ENCODE measurements at regions not wholly inside any gene's neighbourhood (a gene's known extent, or its start where the extent isn't known, plus 50 kb on each side); places are given as distances from the start of the nearest gene placed in this dataset.

GRCh38 chr13:22270881-22271280 is 600.0 kb downstream of the FGF9 start:
- ChIA-PET POLR2A (no interaction called here), CTCF (no interaction called here)
- TF ChIP-seq MAX (IDR thresholded peaks at IDR 0.05; ENCODE audit: insufficient read depth, insufficient read length), result no peak
- no peak for TF ChIP-seq MYC (IDR thresholded peaks at IDR 0.05; ENCODE audit: low read depth, low read length)
- no peak for TF ChIP-seq POLR2AphosphoS5 (IDR thresholded peaks at IDR 0.05; ENCODE audit: insufficient read depth, low read depth, low read length)
- no peak for TF ChIP-seq GATA2 (IDR thresholded peaks at IDR 0.05; ENCODE audit: insufficient read depth, insufficient read length, low read depth, low read length)
- TF ChIP-seq EZH2 (IDR thresholded peaks at IDR 0.05; ENCODE audit: borderline replicate concordance, low read depth, low read length, severe bottlenecking), result no peak
- no peak for TF ChIP-seq CTCF (IDR thresholded peaks at IDR 0.05; ENCODE audit: extremely low read depth in 1 of 2, insufficient read depth in 1 of 2, low read depth in 1 of 2, low read length in 2 of 2)
- TF ChIP-seq JUN (IDR thresholded peaks at IDR 0.05; ENCODE audit: borderline replicate concordance, insufficient read depth, insufficient read length, low read depth), result no peak
- no peak for TF ChIP-seq FOS (IDR thresholded peaks at IDR 0.05; ENCODE audit: borderline replicate concordance, insufficient read depth, low read length)
- TF ChIP-seq POLR2A (IDR thresholded peaks at IDR 0.05; ENCODE audit: low read depth, low read length), result no peak

More at GRCh38 chr13:22270881-22271280, 600.0 kb downstream of the FGF9 start:
- Histone ChIP-seq H3K9me3 (replicated peaks; ENCODE audit: control insufficient read depth, insufficient read depth, low read length) (peaks cover 4% of the 10 kb centered on the region), H3K79me2 (ENCODE audit: control insufficient read depth, insufficient read depth, low read length) (no peaks in the 10 kb centered on the region), H3K4me2 (ENCODE audit: insufficient read depth, low read length) (no peak overlapping the region), H3K36me3 (ENCODE audit: control insufficient read depth in 2 of 2, extremely low read depth in 1 of 2, insufficient read depth in 2 of 2, low read length in 2 of 2) (no peaks in the 10 kb centered on the region), H3K4me1 (ENCODE audit: control insufficient read depth, extremely low read depth, insufficient read depth, low read length) (no peaks in the 10 kb centered on the region), H4K20me1 (replicated peaks; ENCODE audit: control insufficient read depth, extremely low read depth, insufficient read depth, low read length) (no peaks in the 10 kb centered on the region), H3K9me1 (replicated peaks; ENCODE audit: control insufficient read depth, extremely low read depth, insufficient read depth, low read length) (no peaks in the 10 kb centered on the region), H3K27me3 (ENCODE audit: control insufficient read depth in 2 of 2, insufficient read depth in 2 of 2, low read length in 2 of 2) (no peaks in the 10 kb centered on the region), H3K4me3 (replicated peaks in 1 of 3; ENCODE audit: insufficient read depth in 1 of 3, low read depth in 1 of 3, low read length in 3 of 3) (no peak overlapping the region), H3K27ac (ENCODE audit: insufficient read depth, low read depth, low read length) (no peak overlapping the region), H3K9ac (replicated peaks; ENCODE audit: extremely low read depth, insufficient read depth, low read length) (no peak overlapping the region), H2AFZ (ENCODE audit: low read depth, low read length) (no peak overlapping the region)
- dilution Hi-C loops (cut with MboI; ENCODE audit: extremely low pct_ligation_motif_present, low sequenced_read_pairs), result no loop called here
- BruUV-seq (replicated peaks), result no TSS peak
- FAIRE-seq, result no peak
- DNase-seq (ENCODE audit: low read depth, low spot score), result no peak
- intact Hi-C loops (cut with micrococcal nuclease), result no loop called here

Data from endothelial cell of umbilical vein (primary cell).